NCI-H748 treated with DMSO at 0.1 percent for 48 hours (cell line): ENCODE measurements at regions not wholly inside any gene's neighbourhood (a gene's known extent, or its start where the extent isn't known, plus 50 kb on each side); places are given as distances from the start of the nearest gene placed in this dataset.

Source experiments
- DNase-seq: peaks from one replicate; lab custom pipeline; 2025; lab: John Stamatoyannopoulos, UW

DNA sequence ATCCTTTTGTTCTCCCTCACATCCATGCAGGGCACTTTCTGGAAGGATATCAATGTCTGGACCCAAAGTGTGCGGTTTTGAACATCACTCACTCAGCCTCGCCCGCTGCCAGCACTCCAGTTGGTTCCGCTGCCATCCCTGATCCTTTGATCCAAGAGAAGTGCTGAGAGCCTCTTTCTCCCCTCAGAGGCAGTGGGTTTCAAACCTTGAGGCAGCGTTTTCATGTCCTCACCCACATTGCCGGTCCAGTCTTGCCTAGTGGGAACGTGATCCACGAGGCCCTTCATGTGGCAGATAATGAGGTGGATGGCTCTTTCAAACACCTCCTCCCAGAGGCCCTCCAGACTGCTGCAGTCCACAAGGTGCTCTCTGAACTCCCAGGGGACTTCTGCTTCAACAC, 122.2 kb downstream of the ACTL8 start:
- no peak for DNase-seq

DNA sequence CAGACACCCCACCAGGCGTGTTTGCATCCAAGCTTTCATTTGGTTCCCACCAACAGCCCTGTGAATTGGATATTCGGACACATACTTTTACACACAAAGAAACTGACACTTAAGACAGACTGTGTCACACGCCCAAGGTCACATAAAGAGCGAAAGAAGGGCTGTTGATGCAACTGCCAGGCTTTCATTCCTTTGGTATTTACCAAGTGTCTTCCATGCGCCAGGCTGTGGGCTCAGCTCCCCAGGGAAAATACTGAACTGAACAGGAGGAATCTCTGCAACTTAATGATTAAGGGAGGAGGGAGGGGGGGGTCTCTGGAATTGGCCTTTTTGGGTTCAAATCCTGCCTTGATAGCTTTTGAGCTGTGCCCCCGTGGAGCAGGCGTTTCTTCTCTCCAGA, 122.8 kb downstream of the ACTL8 start:
- DNase-seq: no peak

DNA sequence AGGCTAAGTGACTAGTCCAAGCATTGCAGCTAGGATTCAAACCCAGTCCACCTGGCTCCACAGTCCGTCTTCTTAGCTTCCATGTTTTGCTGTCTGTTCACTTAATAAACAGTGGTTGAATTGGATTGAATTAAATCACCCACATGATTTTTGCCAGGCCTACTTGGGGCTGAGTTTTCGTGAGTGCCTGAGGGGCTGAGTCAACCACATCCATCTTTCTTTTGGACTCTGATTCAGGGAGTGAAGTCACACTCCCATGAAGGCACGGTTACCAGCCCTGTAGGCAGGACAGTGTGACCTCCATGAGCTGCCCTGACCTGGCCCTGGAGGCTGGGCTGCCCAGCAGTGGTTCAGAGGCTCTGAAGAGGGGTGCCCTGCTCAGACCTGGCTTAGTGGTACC, 123.7 kb downstream of the ACTL8 start:
- DNase-seq: no peak

DNA sequence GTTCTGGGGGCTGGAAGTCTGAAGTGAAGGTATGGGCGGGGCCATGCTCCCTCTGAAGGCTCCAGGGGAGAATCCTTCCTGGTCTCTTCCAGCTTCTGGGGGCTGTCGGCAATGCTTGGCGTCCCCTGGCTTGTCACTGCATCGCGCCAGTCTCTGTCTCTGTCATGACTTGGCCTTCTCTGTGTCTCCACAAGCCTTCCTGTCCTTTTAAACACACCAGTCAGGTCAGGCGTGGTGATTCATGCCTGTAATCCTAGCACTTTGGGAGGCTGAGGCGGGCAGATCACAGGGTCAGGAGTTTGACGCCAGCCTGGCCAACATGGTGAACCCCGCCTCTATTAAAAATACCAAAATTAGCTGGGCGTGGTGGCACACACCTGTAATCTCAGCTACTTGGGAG, 125.3 kb downstream of the ACTL8 start:
- no peak for DNase-seq

DNA sequence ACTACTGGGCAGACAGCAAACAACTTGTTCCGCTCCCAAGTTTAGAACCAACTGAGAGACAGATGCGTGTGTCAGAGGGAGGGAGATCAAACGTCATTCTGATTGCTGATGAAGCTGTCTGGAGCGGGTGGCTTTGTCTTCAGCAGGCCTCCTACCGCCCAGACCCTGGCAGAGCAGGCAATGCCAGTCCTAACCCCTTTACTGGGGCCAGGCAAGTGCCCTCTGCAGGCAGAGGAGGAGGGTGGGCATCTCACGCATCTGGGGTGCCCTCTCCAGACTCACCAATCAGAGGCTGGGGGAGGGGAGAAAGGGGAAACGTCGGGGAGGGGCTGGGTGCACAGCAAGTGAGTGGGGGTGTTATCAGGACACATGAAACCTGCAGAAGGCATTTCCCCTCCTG, 126.6 kb downstream of the ACTL8 start:
- DNase-seq: no peak

DNA sequence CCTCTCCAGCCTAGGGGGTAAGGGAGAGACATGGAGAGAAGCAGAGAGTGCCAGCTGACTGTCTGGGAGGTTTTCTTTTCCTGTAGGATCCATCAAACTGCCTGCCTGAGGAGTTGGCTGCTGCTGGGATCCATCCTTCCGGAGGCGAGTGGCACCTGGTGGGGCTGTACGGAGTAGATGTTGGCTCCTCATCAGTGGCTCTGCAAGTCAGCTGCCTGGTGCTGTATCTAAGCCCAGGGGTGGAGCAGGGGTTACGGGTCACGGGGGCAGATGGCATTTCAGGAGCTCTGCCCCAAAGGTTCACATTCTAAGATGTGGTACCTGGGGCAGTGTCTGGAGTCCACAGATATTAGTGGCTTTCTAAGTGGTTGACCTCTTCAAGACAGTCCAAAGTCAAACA, 128.0 kb downstream of the ACTL8 start:
- no peak for DNase-seq

DNA sequence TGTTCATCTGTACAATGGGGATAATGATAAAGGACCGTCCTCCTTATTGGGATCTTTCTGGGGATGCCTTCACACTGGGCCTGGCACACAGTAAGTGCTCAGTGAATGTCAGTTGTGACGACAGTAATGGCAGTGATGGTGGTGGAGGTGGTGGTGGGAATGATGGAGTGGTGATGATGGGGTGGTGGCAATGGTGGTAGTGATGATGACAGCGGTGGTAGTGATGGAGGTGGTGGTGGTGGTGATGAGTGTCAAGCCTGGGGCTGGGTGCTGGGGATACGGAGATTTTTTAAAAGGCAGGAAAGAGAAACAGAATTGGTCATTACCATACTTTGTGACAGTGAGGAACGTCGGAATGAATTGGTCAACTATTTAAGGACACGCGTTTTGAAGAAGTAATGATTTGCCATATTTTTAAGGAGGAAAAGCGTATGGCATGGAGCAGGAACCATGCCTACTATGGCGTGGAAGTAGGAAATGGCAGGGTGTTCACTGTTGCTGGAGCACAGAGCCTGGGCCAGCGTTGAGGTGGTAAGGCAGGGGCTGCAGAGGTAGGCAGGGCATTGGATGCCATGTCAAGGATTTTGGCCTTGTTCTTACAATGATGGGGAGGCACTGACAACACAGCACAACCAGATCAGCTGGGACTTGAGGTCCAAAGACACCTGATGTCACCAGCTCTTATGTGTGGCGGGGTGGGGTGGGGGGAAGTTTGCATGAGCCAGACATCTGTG, 128.7 kb downstream of the ACTL8 start:
- DNase-seq: no peak

DNA sequence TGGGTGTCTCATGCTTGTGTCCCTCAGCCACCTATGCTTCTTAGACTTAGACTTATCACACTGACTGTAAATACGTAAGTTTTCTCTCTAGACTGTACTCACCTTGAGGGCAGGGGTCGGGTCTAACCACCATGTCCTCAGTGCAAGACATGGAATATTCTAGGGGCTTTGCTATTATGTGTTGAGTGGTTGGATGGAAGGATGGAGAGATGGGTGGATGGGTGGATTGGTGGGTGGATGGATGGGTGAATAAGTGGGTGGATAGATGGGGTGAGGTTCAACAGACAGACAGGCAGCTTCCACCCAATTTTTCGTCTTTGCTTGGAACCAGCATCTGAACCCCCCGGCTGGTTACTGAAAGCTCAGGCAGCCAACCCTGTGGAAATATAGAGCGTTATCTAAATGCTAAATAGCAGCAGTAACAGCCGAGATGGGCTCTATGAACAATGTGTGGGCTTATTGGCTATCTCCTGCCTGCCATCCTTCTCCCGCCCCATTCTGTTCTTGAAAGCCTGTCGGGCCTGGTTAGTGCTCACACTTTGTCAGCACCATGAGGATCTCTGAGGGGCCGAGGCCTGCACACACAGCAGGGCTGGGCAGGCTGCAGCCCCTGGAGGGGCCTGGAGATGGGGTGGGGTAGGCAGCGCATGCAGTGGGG, 130.7 kb downstream of the ACTL8 start:
- no peak for DNase-seq

DNA sequence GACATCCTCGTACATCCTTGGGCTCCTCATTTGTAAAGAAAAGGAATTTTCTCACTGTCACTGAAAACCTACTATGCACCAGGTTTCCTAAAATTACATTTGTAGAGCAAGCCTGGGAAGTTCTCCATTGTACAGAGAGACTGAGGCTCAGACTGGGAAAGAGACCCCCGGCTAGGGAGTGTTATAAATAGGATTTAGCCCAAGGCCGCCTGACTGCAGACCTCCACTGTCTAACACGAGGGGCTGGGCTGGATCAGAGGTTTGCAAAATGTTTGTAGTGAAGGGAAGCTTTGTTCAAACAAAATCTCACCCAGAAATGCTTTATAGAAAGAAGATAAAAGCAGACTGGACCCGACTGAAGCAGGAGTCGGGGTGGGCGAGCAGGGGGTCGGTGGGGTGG, 131.3 kb downstream of the ACTL8 start:
- DNase-seq: no peak

DNA sequence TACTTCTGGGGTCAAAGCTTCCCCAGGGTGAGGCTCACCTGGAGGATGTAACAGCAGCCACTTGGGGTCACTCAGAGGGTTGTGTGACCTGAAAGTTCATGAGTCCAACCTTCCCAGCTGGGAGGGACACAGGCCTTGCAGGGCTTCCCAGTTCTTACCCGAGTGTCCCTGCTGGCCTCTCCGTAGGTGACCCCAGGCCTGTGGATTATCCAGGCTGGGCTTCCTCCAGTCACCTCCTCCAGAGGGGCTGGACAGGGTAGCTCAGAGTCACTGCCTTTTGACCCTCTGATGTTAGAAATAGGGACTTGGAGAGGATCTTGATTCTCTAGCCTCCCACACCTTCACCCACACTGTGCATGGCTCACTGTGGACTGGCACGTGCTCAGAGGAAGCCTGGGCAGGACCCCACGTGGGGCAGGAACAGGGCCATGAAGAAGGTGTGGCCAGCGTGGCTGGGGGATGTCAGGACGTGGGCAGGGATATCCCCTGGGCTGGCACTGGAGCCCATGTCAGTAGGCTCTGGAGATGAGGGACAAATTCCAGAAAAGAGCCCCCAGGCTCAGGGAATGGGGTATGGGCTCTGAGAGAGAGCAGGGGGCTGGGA, 131.8 kb downstream of the ACTL8 start:
- no peak for DNase-seq

DNA sequence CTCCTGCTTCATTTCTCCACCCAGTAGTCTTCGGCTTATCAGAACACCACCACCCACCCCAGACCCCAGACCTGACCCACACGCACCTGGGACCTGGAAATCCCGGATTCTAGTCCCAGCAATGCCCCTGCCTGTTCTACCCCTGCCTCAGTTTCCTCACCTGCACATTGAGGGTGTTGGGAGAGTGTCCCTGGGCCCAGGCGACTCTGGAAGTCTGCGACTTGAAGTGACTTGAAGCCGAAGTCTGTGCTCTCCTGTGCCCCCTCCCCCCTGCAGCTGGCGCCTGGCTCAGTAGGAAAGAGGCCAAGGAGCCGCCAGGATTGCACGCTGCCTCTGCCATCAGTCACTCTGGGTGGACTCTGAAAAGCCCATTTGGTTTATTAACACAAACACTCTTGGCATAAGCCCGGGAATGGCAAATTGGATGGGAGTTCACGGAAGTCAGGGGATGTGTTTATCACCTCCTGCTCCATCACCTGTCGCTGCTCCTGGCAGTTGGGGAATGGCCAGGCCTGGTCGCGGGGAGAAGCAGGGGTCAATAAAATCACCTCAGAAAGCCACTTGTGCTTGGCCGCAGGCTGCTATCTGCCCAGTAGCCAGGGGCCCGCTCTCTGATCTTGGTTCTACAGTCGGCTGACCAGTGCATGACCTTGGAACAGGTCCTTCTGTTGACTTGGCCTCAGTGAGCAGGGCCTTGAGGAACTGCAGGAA, 132.7 kb downstream of the ACTL8 start:
- DNase-seq: no peak

DNA sequence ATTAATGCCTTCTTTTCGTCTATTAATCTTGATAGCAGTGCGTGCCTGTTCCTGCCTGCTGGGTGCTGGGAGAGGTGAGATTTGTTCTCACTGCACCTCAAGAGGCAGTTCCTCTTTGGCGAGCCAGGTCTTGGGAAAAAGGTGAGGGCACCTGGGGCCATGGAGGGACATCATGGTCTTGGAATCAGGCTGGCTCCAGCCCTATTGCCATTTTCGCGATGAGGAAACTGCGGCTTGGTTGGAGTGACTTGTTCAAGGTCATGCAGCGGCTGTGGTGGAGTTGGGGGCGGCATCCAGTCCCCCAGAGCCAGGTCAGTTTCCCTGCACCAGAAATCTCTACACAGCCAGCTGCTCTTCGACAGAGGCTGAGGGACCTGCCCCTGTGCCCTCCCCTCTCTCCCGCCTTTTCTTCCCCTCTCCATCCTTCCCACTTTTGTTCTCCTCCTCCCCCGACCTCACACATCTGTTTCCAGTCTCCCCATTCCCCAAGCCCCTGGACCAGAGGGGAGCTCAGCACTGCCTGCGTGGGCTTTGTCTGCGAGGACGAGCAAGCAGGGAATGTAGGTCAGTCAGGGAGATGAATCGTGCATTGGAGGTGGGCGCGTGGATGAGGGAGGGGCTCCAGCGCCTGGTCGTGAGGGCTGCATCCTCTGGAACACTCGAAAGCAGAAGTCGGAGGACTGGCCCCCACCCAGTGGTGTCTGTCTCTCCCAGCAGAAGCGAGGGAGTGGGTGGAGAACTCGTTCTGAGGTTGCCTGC, 135.1 kb downstream of the ACTL8 start:
- DNase-seq: no peak

DNA sequence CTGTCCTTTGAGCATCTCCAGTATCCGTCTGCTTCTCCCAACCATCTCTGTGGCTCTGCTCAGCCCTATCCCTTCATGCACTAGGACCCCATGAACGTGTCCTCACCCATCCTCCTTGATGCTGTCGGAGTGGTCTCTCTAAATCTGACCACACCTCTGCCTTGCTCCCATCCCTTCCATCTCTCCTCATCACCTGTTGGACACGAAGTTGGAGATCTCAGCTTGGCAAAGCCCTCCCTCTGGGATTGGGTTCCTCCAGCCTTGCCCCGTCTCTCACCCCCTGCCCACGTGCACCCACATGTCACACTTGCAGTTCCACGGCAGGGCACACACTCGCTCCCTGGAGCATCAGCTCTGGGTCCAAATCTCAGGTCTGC, 135.7 kb downstream of the ACTL8 start:
- DNase-seq: no peak

DNA sequence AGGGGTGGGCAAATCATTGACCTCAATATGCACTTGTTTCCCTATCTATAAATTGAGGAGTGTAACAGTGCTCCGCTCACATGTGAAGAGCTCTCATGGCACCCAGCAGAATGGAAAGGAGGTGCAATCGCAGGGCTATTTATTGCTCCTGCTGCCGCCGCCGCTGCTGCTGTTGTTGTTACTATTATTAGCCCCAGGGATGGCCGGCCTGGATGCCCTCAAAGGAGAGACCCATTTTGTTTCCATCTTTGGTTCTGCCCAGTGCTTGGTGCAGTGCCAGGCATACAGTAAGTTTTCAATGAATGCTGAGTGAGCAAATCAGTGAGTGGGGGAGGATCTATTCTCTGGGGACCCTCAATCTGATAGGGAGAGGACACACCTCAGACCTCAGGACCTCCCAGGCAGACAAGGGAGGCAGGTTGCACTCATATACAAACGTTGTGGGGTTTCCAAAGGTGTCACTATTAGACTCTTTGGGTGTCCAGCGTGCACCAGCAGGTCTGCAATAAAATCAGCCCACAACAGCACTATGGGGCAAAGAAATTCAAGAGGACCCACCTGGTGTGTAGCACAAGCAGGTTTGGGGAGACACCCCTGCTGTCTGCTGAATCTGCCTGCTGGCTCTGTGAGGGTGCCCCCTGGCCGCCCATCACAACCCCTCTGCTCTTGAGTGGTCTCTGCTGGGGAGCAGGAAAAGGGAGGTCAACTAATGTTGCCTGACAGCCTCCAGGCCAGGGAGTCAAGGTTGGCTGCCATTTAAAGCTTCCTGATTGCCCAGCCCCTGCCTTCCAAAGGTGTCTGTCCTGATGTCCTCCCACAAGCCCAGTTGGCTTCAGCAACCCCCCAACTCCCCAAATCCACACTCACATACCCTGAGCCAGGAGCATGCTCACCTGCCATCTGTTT, 136.3 kb downstream of the ACTL8 start:
- DNase-seq: no peak

DNA sequence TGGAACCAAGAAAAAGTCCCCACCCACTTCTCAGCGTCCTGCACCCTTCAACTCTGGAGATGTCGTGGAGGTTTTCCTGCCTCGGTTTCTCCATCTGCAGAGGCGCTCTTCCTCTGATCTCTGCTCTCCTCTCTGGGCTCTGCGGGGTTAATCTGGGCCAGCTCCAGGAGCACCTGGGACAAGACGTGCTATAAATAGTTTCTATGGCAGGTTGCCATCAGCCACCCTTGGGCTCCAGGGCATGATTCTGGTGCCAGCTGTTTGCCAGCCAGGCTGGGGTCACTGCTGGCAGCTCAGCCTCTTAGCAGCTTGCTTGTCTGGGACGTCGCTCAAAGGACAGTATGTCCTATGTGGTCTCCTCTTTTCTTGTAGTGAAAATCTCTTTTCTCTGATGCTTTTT, 137.1 kb downstream of the ACTL8 start:
- no peak for DNase-seq

DNA sequence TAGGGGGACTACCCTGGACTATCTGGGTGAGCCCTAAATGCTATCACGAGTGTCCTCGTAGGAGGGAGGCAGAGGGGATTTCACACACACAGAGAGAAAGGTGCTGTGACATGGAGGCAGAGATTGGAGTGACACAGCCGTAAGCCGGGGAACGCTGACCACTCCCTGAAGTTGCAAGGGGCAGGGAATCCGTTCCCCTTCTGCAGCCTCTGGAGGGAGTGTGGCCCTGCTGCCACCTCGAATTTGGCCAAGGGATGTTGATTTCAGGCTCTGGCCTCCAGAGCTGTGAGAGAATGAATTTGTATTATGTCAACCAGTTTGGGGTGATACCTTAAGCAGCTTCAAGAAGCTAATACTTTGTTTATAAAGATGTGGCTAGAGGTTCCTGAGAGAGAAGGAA, 137.7 kb downstream of the ACTL8 start:
- no peak for DNase-seq

DNA sequence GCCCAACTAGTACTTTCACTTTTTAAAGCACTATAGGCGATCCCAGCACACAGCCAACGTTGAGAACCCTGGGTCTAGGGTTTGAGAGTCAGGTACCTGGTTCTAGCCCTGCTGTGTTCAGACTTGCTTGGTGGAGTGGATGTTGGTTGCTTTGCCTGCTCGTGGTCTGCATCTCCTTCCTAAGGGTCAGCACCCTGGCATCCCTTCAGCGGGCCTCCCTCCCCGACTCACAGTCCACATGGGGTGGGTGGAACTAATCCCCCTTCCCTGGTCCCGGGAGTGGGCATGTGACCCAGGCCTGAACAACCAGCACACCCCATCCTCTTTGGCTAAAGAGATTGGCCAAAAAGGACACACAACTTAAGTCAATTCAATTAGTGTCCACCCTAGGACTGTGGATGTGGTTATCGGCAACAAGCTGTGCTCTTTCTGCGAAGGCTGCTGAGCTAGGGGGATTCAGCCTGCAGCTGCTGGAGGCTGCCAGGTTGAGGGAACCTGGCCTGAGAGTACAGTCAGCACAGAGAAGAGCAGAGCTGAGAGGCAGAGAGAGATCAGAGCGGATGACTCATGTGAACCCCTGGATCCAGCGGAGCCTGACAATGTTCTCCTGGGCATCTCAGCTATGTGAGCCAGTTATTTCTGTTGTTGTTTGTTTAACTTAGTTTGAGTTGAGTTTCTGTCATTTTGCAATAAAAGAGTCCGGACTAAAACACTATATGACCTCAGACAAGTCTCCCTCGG, 138.9 kb downstream of the ACTL8 start:
- DNase-seq: no peak

DNA sequence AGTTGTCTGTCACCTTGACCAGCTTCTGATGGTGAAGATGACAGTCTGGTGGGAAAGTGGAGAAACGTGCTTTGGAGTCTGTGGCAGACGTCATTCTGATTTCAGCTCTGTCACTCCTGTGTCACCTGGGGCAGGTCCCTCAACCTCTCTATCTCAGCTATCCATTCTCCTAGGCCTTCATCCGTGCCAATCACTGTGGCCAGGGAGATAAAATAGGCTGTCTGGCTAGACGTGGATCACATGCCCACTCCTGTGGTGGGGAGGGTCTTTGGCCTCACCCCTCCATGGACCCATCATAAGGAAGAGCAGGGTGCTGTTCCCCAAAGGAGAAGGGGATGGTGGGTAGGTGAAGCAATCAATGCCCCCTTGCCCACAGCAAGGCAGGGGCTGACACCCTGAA, 140.3 kb downstream of the ACTL8 start:
- no peak for DNase-seq

DNA sequence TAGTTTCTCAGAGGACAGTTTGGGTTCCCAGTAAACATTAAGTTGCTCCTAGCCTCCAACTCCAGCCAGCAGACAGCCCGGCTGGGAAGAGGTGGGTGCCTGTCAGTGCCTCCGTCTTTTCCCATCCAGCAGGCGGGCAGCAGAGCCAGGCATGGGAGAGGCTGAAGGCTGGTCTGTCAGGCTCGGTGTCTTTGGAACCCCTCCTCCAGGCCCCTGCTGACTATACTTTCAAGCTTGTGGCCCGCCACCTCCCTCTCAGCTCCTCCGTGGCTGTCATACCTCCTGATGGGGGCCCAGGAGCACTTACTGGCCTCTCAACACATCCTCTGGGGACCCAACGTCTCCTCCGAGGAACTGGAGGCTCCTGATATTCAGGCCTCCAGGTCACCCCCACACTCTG, 140.9 kb downstream of the ACTL8 start:
- DNase-seq: no peak

DNA sequence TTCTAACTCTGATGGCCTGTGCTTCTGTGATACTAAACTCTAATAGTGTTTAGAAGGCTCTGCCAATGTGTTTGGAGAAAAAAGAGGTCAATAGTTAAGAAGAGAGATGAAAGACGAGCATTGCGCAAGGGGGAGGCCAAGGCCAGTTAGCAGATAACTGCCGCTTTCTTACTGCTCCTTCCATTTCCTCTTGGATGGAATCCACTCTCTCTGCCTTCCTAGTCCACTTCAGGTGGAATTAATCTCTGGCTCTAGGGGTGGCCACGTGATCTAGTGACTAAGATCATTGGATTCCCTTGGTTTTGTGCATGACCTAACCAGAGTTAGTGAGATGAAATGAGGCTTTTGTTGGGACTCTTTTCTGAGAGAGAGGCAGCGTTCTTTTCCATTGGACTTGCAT, 148.3 kb downstream of the ACTL8 start:
- no peak for DNase-seq

DNA sequence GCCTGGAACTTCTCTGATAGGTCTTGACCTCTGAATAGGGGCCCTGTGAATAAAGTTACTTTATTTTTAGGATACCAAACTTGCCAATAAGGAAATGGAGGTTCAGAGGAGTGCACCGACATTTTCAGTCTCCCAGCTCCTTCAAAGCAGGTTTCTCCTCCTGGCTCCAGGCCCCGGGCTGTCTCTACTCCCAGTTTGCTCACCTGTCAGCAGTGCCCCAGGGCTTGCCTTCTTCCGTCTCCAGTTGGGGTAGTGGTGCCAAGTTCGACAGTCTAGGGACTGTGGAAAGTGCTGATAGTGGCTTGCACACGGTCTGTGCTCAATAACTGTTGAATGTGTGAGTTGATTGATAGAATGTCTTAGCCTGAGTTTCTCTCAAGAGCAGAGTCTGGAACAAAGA, 149.2 kb downstream of the ACTL8 start:
- no peak for DNase-seq
